ENCODE measurements at regions not wholly inside any gene's neighbourhood (a gene's known extent, or its start where the extent isn't known, plus 50 kb on each side); places are given as distances from the start of the nearest gene placed in this dataset.

GRCh38 chr13:59229401-59229800, 934.3 kb downstream of the DIAPH3 start:
- Histone ChIP-seq H3K36me3 (ENCODE audit: control insufficient read depth, insufficient read depth, low read length) (no peaks in the 10 kb centered on the region), H3K4me3 (ENCODE audit: insufficient read depth, low read depth, low read length) (no peak overlapping the region), H3K27me3 (ENCODE audit: control insufficient read depth, insufficient read depth, low read length, poor library complexity, severe bottlenecking) (no peaks in the 10 kb centered on the region), H3K9me3 (ENCODE audit: control insufficient read depth, low read length) (no peaks in the 10 kb centered on the region), H3K27ac (ENCODE audit: insufficient read depth, low read depth, low read length, poor library complexity, severe bottlenecking) (no peak overlapping the region), H3K4me1 (ENCODE audit: control insufficient read depth, insufficient read depth, low read length) (no peaks in the 10 kb centered on the region)
- 60 to 84% methylated on average over 1 to 2 of the region's 3 CpGs for WGBS, 2 experiments

GRCh38 chr13:59229861-59230260, 933.9 kb downstream of the DIAPH3 start:
- Histone ChIP-seq H3K27ac (ENCODE audit: insufficient read depth, low read depth, low read length, poor library complexity, severe bottlenecking) (no peak overlapping the region), H3K9me3 (ENCODE audit: control insufficient read depth, low read length) (no peaks in the 10 kb centered on the region), H3K4me3 (ENCODE audit: insufficient read depth, low read depth, low read length) (no peak overlapping the region), H3K36me3 (ENCODE audit: control insufficient read depth, insufficient read depth, low read length) (no peaks in the 10 kb centered on the region), H3K27me3 (ENCODE audit: control insufficient read depth, insufficient read depth, low read length, poor library complexity, severe bottlenecking) (no peaks in the 10 kb centered on the region), H3K4me1 (ENCODE audit: control insufficient read depth, insufficient read depth, low read length) (no peaks in the 10 kb centered on the region)
- WGBS, 2 experiments, result 91 to 94% methylated on average over 4 of the region's 4 CpGs

- Histone ChIP-seq H3K9me3 (ENCODE audit: control insufficient read depth, low read length) (no peaks in the 10 kb centered on the region), H3K4me1 (ENCODE audit: control insufficient read depth, insufficient read depth, low read length) (no peaks in the 10 kb centered on the region), H3K4me3 (ENCODE audit: insufficient read depth, low read depth, low read length) (no peak overlapping the region), H3K27ac (ENCODE audit: insufficient read depth, low read depth, low read length, poor library complexity, severe bottlenecking) (no peak overlapping the region), H3K27me3 (ENCODE audit: control insufficient read depth, insufficient read depth, low read length, poor library complexity, severe bottlenecking) (no peaks in the 10 kb centered on the region), H3K36me3 (ENCODE audit: control insufficient read depth, insufficient read depth, low read length) (no peaks in the 10 kb centered on the region)
- 84 to 100% methylated on average over 1 to 2 of the region's 2 CpGs for WGBS, 2 experiments
Observed at GRCh38 chr13:59230484-59231264, 933.1 kb downstream of the DIAPH3 start.

GRCh38 chr13:59236309-59236919, 927.3 kb downstream of the DIAPH3 start:
- no peaks in the 10 kb centered on the region for H3K4me1 ChIP-seq (ENCODE audit: control insufficient read depth, insufficient read depth, low read length)
- no peaks in the 10 kb centered on the region for H3K9me3 ChIP-seq (ENCODE audit: control insufficient read depth, low read length)
- H3K27me3 ChIP-seq (ENCODE audit: control insufficient read depth, insufficient read depth, low read length, poor library complexity, severe bottlenecking), result no peaks in the 10 kb centered on the region
- H3K4me3 ChIP-seq (ENCODE audit: insufficient read depth, low read depth, low read length), result no peak overlapping the region
- 93 to 97% methylated on average over 3 to 5 of the region's 5 CpGs for WGBS, 2 experiments
- no peak overlapping the region for H3K27ac ChIP-seq (ENCODE audit: insufficient read depth, low read depth, low read length, poor library complexity, severe bottlenecking)
- no peaks in the 10 kb centered on the region for H3K36me3 ChIP-seq (ENCODE audit: control insufficient read depth, insufficient read depth, low read length)

- no peak overlapping the region for H3K4me3 ChIP-seq (ENCODE audit: insufficient read depth, low read depth, low read length)
- no peak overlapping the region for H3K27ac ChIP-seq (ENCODE audit: insufficient read depth, low read depth, low read length, poor library complexity, severe bottlenecking)
- H3K36me3 ChIP-seq (ENCODE audit: control insufficient read depth, insufficient read depth, low read length), result no peaks in the 10 kb centered on the region
- no peaks in the 10 kb centered on the region for H3K9me3 ChIP-seq (ENCODE audit: control insufficient read depth, low read length)
- no peaks in the 10 kb centered on the region for H3K27me3 ChIP-seq (ENCODE audit: control insufficient read depth, insufficient read depth, low read length, poor library complexity, severe bottlenecking)
- no peaks in the 10 kb centered on the region for H3K4me1 ChIP-seq (ENCODE audit: control insufficient read depth, insufficient read depth, low read length)
- no CpG with 5 or more reads among the region's 1 CpG for WGBS, 2 experiments
Observed at GRCh38 chr13:59236944-59237343, 926.8 kb downstream of the DIAPH3 start.

GRCh38 chr13:59247171-59247570, 916.6 kb downstream of the DIAPH3 start:
- H3K4me3 ChIP-seq (ENCODE audit: insufficient read depth, low read depth, low read length), result no peak overlapping the region
- H3K9me3 ChIP-seq (ENCODE audit: control insufficient read depth, low read length), result no peaks in the 10 kb centered on the region
- H3K27me3 ChIP-seq (ENCODE audit: control insufficient read depth, insufficient read depth, low read length, poor library complexity, severe bottlenecking), result no peaks in the 10 kb centered on the region
- peaks cover 5% of the 10 kb centered on the region for H3K4me1 ChIP-seq (ENCODE audit: control insufficient read depth, insufficient read depth, low read length)
- no peak overlapping the region for H3K27ac ChIP-seq (ENCODE audit: insufficient read depth, low read depth, low read length, poor library complexity, severe bottlenecking)
- WGBS, 2 experiments, result 95 to 96% methylated on average over 5 of the region's 5 CpGs
- H3K36me3 ChIP-seq (ENCODE audit: control insufficient read depth, insufficient read depth, low read length), result no peaks in the 10 kb centered on the region

GRCh38 chr13:59250336-59251189, 913.2 kb downstream of the DIAPH3 start:
- 90 to 91% methylated on average over 5 of the region's 5 CpGs for WGBS, 2 experiments
- Histone ChIP-seq H3K36me3 (ENCODE audit: control insufficient read depth, insufficient read depth, low read length) (no peaks in the 10 kb centered on the region), H3K27ac (ENCODE audit: insufficient read depth, low read depth, low read length, poor library complexity, severe bottlenecking) (no peak overlapping the region), H3K27me3 (ENCODE audit: control insufficient read depth, insufficient read depth, low read length, poor library complexity, severe bottlenecking) (no peaks in the 10 kb centered on the region), H3K9me3 (ENCODE audit: control insufficient read depth, low read length) (no peaks in the 10 kb centered on the region), H3K4me1 (ENCODE audit: control insufficient read depth, insufficient read depth, low read length) (peaks cover 5% of the 10 kb centered on the region), H3K4me3 (ENCODE audit: insufficient read depth, low read depth, low read length) (no peak overlapping the region)

- Histone ChIP-seq H3K4me3 (ENCODE audit: insufficient read depth, low read depth, low read length) (no peak overlapping the region), H3K4me1 (ENCODE audit: control insufficient read depth, insufficient read depth, low read length) (peaks cover 11% of the 10 kb centered on the region), H3K36me3 (ENCODE audit: control insufficient read depth, insufficient read depth, low read length) (no peaks in the 10 kb centered on the region), H3K9me3 (ENCODE audit: control insufficient read depth, low read length) (no peaks in the 10 kb centered on the region), H3K27ac (ENCODE audit: insufficient read depth, low read depth, low read length, poor library complexity, severe bottlenecking) (no peak overlapping the region), H3K27me3 (ENCODE audit: control insufficient read depth, insufficient read depth, low read length, poor library complexity, severe bottlenecking) (no peaks in the 10 kb centered on the region)
- WGBS, 2 experiments, result 83 to 89% methylated on average over 9 of the region's 9 CpGs
Observed at GRCh38 chr13:59259165-59260000, 904.3 kb downstream of the DIAPH3 start.

GRCh38 chr13:59261928-59262488, 901.7 kb downstream of the DIAPH3 start:
- Histone ChIP-seq H3K27me3 (ENCODE audit: control insufficient read depth, insufficient read depth, low read length, poor library complexity, severe bottlenecking) (no peaks in the 10 kb centered on the region), H3K4me1 (ENCODE audit: control insufficient read depth, insufficient read depth, low read length) (peaks cover 11% of the 10 kb centered on the region), H3K4me3 (ENCODE audit: insufficient read depth, low read depth, low read length) (no peak overlapping the region), H3K36me3 (ENCODE audit: control insufficient read depth, insufficient read depth, low read length) (no peaks in the 10 kb centered on the region), H3K9me3 (ENCODE audit: control insufficient read depth, low read length) (no peaks in the 10 kb centered on the region), H3K27ac (ENCODE audit: insufficient read depth, low read depth, low read length, poor library complexity, severe bottlenecking) (no peak overlapping the region)
- WGBS, 2 experiments, result 71 to 73% methylated on average over 4 of the region's 4 CpGs

All from ectodermal cell (in vitro differentiated cells).